ENCODE measurements at regions not wholly inside any gene's neighbourhood (a gene's known extent, or its start where the extent isn't known, plus 50 kb on each side); places are given as distances from the start of the nearest gene placed in this dataset.
"Not testable (repeated sequence)": the region's sequence is repeated elsewhere in the genome, so short reads cannot be mapped to it uniquely, and the experiment has no call there.

- no peak for DNase-seq
These were observed 1546.3 kb upstream of the TENM4 start for GRCh38 chr11:80987171-80987570.

GRCh38 chr11:80986421-80987074 is 1545.7 kb upstream of the TENM4 start:
- no peak for DNase-seq

GRCh38 chr11:80980227-80980626 is 1539.4 kb upstream of the TENM4 start:
- no peak for DNase-seq

- no peak for DNase-seq
These were observed 1533.0 kb upstream of the TENM4 start for GRCh38 chr11:80973786-80974185.

GRCh38 chr11:80970037-80970436 is 1529.2 kb upstream of the TENM4 start:
- no peak for DNase-seq

GRCh38 chr11:80967649-80968048 is 1526.8 kb upstream of the TENM4 start:
- no peak for DNase-seq

GRCh38 chr11:80960381-80961029 is 1519.7 kb upstream of the TENM4 start:
- DNase-seq, result no peak

- no peak for DNase-seq
These were observed 1518.9 kb upstream of the TENM4 start for GRCh38 chr11:80959751-80960150.

- DNase-seq, result no peak
These were observed 1518.2 kb upstream of the TENM4 start for GRCh38 chr11:80958987-80959386.

GRCh38 chr11:80958361-80958760 is 1517.5 kb upstream of the TENM4 start:
- no peak for DNase-seq

GRCh38 chr11:80955588-80955987 is 1514.8 kb upstream of the TENM4 start:
- no peak for DNase-seq

GRCh38 chr11:80948781-80949180 is 1508.0 kb upstream of the TENM4 start:
- DNase-seq, result no peak

GRCh38 chr11:80944758-80945157 is 1503.9 kb upstream of the TENM4 start:
- no peak for DNase-seq

- no peak for DNase-seq
These were observed 1502.4 kb upstream of the TENM4 start for GRCh38 chr11:80943226-80943625.

GRCh38 chr11:80937842-80938241 is 1497.0 kb upstream of the TENM4 start:
- DNase-seq, result no peak

- DNase-seq, result no peak
These were observed 1489.2 kb upstream of the TENM4 start for GRCh38 chr11:80930038-80930437.

GRCh38 chr11:80929031-80929805 is 1488.4 kb upstream of the TENM4 start:
- no peak for DNase-seq

- DNase-seq, result no peak
These were observed 1484.5 kb upstream of the TENM4 start for GRCh38 chr11:80925321-80925720.

GRCh38 chr11:80921310-80921709 is 1480.5 kb upstream of the TENM4 start:
- not testable (repeated sequence) for DNase-seq

- DNase-seq, result no peak
These were observed 1475.5 kb upstream of the TENM4 start for GRCh38 chr11:80916173-80916798.

- DNase-seq, result no peak
These were observed 1473.5 kb upstream of the TENM4 start for GRCh38 chr11:80914311-80914710.

- DNase-seq, result no peak
These were observed 1470.8 kb upstream of the TENM4 start for GRCh38 chr11:80911666-80912065.

GRCh38 chr11:80900265-80900664 is 1459.4 kb upstream of the TENM4 start:
- no peak for DNase-seq

- DNase-seq, result no peak
These were observed 1458.6 kb upstream of the TENM4 start for GRCh38 chr11:80899381-80899780.
